ENCODE measurements at regions not wholly inside any gene's neighbourhood (a gene's known extent, or its start where the extent isn't known, plus 50 kb on each side); places are given as distances from the start of the nearest gene placed in this dataset.

DNA sequence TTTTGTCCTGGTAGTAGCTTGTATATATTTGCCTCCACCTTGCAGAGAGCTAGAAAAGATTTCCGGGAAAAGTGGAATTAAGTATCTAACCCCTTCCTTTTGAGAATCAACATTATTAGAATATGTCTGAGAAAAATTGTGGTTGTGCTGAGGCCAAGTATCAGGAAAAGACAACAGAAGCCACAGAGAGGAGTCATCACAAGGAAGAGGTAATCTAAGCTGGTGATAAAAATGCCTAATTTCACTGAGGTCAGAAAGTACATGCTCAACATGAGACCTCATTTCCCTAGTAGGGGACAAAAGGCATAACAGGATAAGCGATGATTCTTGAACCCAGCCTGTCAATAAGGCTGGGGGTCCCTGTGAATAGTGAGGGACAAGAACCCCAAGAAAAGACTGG, 97.0 kb upstream of the PDE1C start:
- no peak overlapping the region for H3K4me3 ChIP-seq (ENCODE audit: low read depth, low read length)
- TF ChIP-seq CTCF (conservative IDR thresholded peaks at IDR 0.05; ENCODE audit: low read depth, low read length): no peak
- no peak for DNase-seq (ENCODE audit: low read depth)

GRCh38 chr7:32164341-32164996, 94.3 kb upstream of the PDE1C start:
- H3K4me3 ChIP-seq (ENCODE audit: low read depth, low read length): no peak overlapping the region
- DNase-seq (ENCODE audit: low read depth): peak; percentile 76
- peak; percentile 65 for TF ChIP-seq CTCF (conservative IDR thresholded peaks at IDR 0.05; ENCODE audit: low read depth, low read length)

- DNase-seq (ENCODE audit: low read depth): no peak
- no peak for TF ChIP-seq CTCF (conservative IDR thresholded peaks at IDR 0.05; ENCODE audit: low read depth, low read length)
- H3K4me3 ChIP-seq (ENCODE audit: low read depth, low read length): no peak overlapping the region
Measured at GRCh38 chr7:32163896-32164295, 93.7 kb upstream of the PDE1C start.

DNA sequence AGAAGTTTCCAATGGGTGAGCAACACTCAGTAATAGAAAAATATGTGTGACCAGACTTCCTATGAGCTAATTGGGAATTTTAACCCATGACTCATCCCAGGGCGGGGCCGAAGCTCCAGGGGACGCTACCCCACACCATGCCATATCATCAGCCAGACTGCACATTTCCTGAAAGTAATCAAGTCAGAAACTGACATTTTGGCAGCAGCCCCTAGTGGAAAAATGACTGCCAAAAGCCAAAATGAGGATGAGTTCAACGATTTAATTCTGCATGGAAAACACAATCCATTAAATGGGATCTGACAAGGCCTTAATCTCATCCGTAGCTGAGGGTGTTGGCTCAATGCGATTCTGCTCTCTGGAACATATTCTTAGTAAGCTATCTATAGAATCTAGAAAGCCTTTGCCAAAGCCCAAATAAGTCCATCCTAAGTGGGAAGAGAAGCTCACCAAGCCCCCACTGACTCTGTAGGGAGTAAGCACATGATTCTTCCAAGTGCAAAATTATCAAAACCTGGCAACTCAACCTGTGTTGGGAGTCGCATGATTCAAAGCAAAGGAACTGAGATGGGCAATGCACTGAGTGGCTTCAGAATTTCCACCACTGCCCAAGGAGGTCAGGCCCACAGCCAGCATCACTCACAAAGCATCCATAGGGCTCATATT, 93.1 kb upstream of the PDE1C start:
- no peak overlapping the region for H3K4me3 ChIP-seq (ENCODE audit: low read depth, low read length)
- DNase-seq (ENCODE audit: low read depth): peak; percentile 77
- peak; percentile 10 for TF ChIP-seq CTCF (conservative IDR thresholded peaks at IDR 0.05; ENCODE audit: low read depth, low read length)

DNA sequence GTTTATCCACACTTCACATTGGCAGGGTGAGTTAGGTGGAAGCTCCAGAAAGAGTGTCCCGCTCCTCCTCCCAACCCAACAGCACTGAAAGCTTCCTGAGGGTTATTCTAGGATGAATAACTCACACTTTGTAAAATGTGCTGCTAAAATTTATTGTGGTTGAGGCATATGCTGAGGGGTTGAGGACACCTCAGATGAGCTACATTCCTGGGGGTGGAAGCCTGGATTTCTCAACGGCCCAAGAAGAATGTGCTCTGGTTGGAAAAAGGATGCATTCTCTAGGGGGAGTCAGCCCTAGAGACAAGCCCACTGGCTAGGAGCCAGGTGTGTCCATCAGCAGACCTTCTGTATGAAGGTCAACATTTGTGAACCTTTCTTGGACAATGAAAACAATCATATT, 91.5 kb upstream of the PDE1C start:
- peak; percentile 87 for DNase-seq (ENCODE audit: low read depth)
- TF ChIP-seq CTCF (conservative IDR thresholded peaks at IDR 0.05; ENCODE audit: low read depth, low read length): no peak
- H3K4me3 ChIP-seq (ENCODE audit: low read depth, low read length): no peak overlapping the region

- DNase-seq (ENCODE audit: low read depth): no peak
- TF ChIP-seq CTCF (conservative IDR thresholded peaks at IDR 0.05; ENCODE audit: low read depth, low read length): no peak
- H3K4me3 ChIP-seq (ENCODE audit: low read depth, low read length): no peak overlapping the region
Measured at GRCh38 chr7:32158751-32159745, 88.8 kb upstream of the PDE1C start.
